Endothelial cell of umbilical vein (primary cell): ENCODE measurements at regions not wholly inside any gene's neighbourhood (a gene's known extent, or its start where the extent isn't known, plus 50 kb on each side); places are given as distances from the start of the nearest gene placed in this dataset.

ENCODE experiments used
- CTCF ChIP-seq, 2 donors: IDR thresholded peaks; 1 replicate in 1 of 2; 2 replicates in 1 of 2; pipeline ENCODE4 v1.5.1; 2011; ENCODE audit warnings: low read length in 2 of 2, mild to moderate bottlenecking in 2 of 2, moderate library complexity in 2 of 2, control low read depth in 1 of 2, inconsistent platforms in 1 of 2, low read depth in 1 of 2; ENCODE audit not compliant: insufficient read depth in 1 of 2; ENCODE audit errors: extremely low read depth in 1 of 2
- EZH2 ChIP-seq: IDR thresholded peaks from 2 replicates; pipeline ENCODE4 v1.6.1; 2012; ENCODE audit warnings: borderline replicate concordance, low read depth, mild to moderate bottlenecking, moderate library complexity, low read length, inconsistent platforms; ENCODE audit not compliant: severe bottlenecking
- JUN ChIP-seq: IDR thresholded peaks from 2 replicates; pipeline ENCODE4 v1.6.1; 2011; ENCODE audit warnings: borderline replicate concordance, low read depth; ENCODE audit not compliant: insufficient read length, insufficient read depth
- POLR2A ChIP-seq: IDR thresholded peaks from 2 replicates; pipeline ENCODE4 v1.6.1; 2012; ENCODE audit warnings: low read depth, mild to moderate bottlenecking, control low read depth, low read length

DNA sequence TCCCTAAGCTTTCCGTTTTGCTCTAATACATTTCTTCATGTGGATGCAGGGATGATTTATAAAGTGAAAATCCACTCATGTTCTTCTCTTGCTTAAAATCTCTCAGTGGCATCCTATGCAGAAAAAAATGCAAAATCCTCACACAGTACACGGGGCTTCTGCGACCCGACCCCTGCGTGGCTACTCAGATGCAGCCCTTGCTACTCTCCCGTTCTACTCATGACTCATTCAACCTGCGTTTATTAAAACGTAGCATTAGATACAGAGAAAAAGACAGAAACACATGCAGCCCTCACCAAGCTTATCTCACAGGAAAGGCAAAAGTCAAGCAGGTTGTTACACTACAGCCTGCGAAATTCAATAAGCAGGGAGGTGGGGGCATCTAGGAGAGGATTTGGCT is 284.4 kb upstream of the PFKP start:
- TF ChIP-seq CTCF (IDR thresholded peaks at IDR 0.05; ENCODE audit: extremely low read depth in 1 of 2, insufficient read depth in 1 of 2, low read depth in 1 of 2, low read length in 2 of 2): no peak
- TF ChIP-seq POLR2A: no peak
- no peak for TF ChIP-seq JUN
- no peak for TF ChIP-seq EZH2
